ENCODE measurements at regions not wholly inside any gene's neighbourhood (a gene's known extent, or its start where the extent isn't known, plus 50 kb on each side); places are given as distances from the start of the nearest gene placed in this dataset.

DNA sequence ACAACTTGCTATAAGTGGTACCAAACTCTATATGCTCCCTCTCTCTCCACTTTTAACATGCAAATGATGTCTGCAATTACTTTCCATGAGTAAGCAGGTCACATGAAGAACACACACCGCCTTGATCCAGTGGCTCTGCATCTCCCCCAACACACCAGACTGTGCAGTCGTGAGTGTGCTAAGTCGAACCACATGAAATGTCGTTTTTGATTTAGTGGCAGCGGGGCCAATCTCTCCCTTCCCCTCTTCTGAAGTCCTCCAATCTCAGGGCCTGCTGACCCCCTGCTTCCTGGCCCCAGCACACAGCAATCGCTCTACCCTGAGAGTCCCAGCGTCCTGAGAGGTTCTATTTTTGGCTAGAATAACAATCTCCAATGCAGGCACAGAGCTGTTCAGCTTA lies 312.5 kb downstream of the SHQ1 start:
- Histone ChIP-seq H3K14ac (ENCODE audit: insufficient read length) (no peak overlapping the region), H3K36me3 (ENCODE audit: control insufficient read depth in 2 of 4, insufficient read depth in 4 of 4, low read length in 3 of 4) (no peaks in the 10 kb centered on the region), H4K20me1 (replicated peaks in 1 of 2; ENCODE audit: control insufficient read depth in 1 of 2, insufficient read depth in 2 of 2, low read length in 2 of 2) (no peaks in the 10 kb centered on the region), H3K9ac (replicated peaks in 1 of 4; ENCODE audit: extremely low read depth in 1 of 4, low read depth in 3 of 4, low read length in 3 of 4) (no peak overlapping the region), H3K27me3 (replicated peaks in 1 of 4; ENCODE audit: control insufficient read depth in 3 of 4, extremely low read depth in 1 of 4, insufficient read depth in 3 of 4, low read length in 3 of 4) (peaks cover 0 to 8% (median 2%) of the 10 kb centered on the region in 4 experiments; a peak in 4 of 7 replicates), H3K79me2 (ENCODE audit: control insufficient read depth in 1 of 2, insufficient read depth in 2 of 2, low read length in 2 of 2) (no peaks in the 10 kb centered on the region), H3K4ac (replicated peaks; ENCODE audit: insufficient read length, low read depth, low read length) (no peak overlapping the region), H2BK15ac (ENCODE audit: low read length) (no peak overlapping the region), H3K18ac (ENCODE audit: extremely low read depth, low read length) (no peak overlapping the region), H2BK120ac (replicated peaks; ENCODE audit: low read depth, low read length) (no peak overlapping the region), H4K91ac (replicated peaks; ENCODE audit: insufficient read length, low read length) (peak overlapping the region; percentile 46), H3K9me3 (ENCODE audit: insufficient read depth in 2 of 2, low read depth in 1 of 2, low read length in 1 of 2) (no peaks in the 10 kb centered on the region; a peak in 1 of 4 replicates), H3K27ac (ENCODE audit: low read depth, low read length) (no peak overlapping the region), H3K4me1 (replicated peaks in 1 of 4; ENCODE audit: control insufficient read depth in 3 of 4, insufficient read depth in 4 of 4, low read length in 3 of 4) (peaks cover 4 to 8% (median 7%) of the 10 kb centered on the region in 4 experiments; a peak in 6 of 7 replicates), H2BK5ac (ENCODE audit: low read depth, low read length) (no peak overlapping the region), H2AK5ac (ENCODE audit: low read depth, low read length) (no peak overlapping the region), H2BK20ac (ENCODE audit: low read length) (no peak overlapping the region), H3K23me2 (ENCODE audit: low read depth, low read length) (peaks cover 8% of the 10 kb centered on the region; the same call in 1 of the 2 replicates), H3K79me1 (ENCODE audit: low read depth, low read length) (no peaks in the 10 kb centered on the region), H3K4me2 (ENCODE audit: insufficient read depth in 1 of 2, low read depth in 2 of 2, low read length in 2 of 2) (peak overlapping the region in 1 of 2 experiments; percentile 1; a peak in 1 of 4 replicates), H3K23ac (ENCODE audit: insufficient read length) (no peak overlapping the region), H4K8ac (ENCODE audit: extremely low read depth, insufficient read depth, low read length) (no peak overlapping the region), H2BK12ac (ENCODE audit: low read depth, low read length) (no peak overlapping the region; the same call in 1 of the 2 replicates), H4K5ac (ENCODE audit: insufficient read length, low read depth, low read length) (no peak overlapping the region), H3K4me3 (ENCODE audit: extremely low read depth in 1 of 4, insufficient read depth in 2 of 4, low read depth in 3 of 4, low read length in 4 of 4) (no peak overlapping the region), H2AFZ (ENCODE audit: low read length) (no peak overlapping the region), H3K56ac (replicated peaks; ENCODE audit: insufficient read length, low read depth, low read length) (no peak overlapping the region)
- ChIA-PET POLR2A (ENCODE audit: partially characterized antibody) (no interaction called here), CTCF (ENCODE audit: partially characterized antibody) (no interaction called here)
- no peak for DNase-seq (ENCODE audit: low read depth in 1 of 2, low spot score in 2 of 2)
- no peak for FAIRE-seq
- TF ChIP-seq, protein P1, sequence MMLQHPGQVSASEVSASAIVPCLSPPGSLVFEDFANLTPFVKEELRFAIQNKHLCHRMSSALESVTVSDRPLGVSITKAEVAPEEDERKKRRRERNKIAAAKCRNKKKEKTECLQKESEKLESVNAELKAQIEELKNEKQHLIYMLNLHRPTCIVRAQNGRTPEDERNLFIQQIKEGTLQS (IDR thresholded peaks at IDR 0.05; ENCODE audit: insufficient read depth, low read depth, low read length), result no peak
- TF ChIP-seq CTBP2 (IDR thresholded peaks at IDR 0.05; ENCODE audit: borderline replicate concordance, insufficient read depth, insufficient read length, low read length), result no peak
- no peak for TF ChIP-seq TCF12 (IDR thresholded peaks at IDR 0.05; ENCODE audit: low read depth, low read length)
- no peak for TF ChIP-seq JUND (IDR thresholded peaks at IDR 0.05; ENCODE audit: low read length)
- no peak for TF ChIP-seq HDAC2 (IDR thresholded peaks at IDR 0.05; ENCODE audit: borderline replicate concordance in 1 of 2, low read depth in 2 of 2, low read length in 2 of 2)
- no peak for TF ChIP-seq SP4 (IDR thresholded peaks at IDR 0.05; ENCODE audit: low read length)
- WGBS, 2 experiments (ENCODE audit: extremely low coverage in 1 of 2, insufficient coverage in 1 of 2, insufficient read length in 1 of 2, insufficient replicate concordance in 2 of 2, low coverage in 1 of 2, low lambda C conversion rate in 2 of 2, missing lambda C conversion rate in 1 of 2), result 56% methylated on average over 7 of the region's 7 CpGs; no CpG with 5 or more reads in 1 of the 2 experiments

All from H1 (cell line).